PC-3 (cell line): ENCODE measurements at regions not wholly inside any gene's neighbourhood (a gene's known extent, or its start where the extent isn't known, plus 50 kb on each side); places are given as distances from the start of the nearest gene placed in this dataset.
"Not testable (repeated sequence)": the region's sequence is repeated elsewhere in the genome, so short reads cannot be mapped to it uniquely, and the experiment has no call there.

Source experiments
- ATAC-seq: fragments of 200-7000 bp; cut with Tn5 transposase; 2 replicates; pipeline ENCODE4 v1.9.1; 2020; ENCODE audit warnings: mild to moderate bottlenecking, moderate library complexity
- BruUV-seq: library from RNA; stranded (reverse); fragments of 400-500 nt; replicated peaks from 2 replicates; lab custom pipeline; 2021; lab: Mats Ljungman, UMichigan
- CTCF ChIA-PET: fragments of 300-600 bp; sonication (Branson Sonifier 250); formaldehyde crosslinking; loops from one replicate; lab custom pipeline; 2022; ENCODE audit warnings: antibody characterized with exemption; lab: Charles Lee
- POLR2A ChIA-PET: fragments of 300-600 bp; sonication (Branson Sonifier 250); formaldehyde crosslinking; loops from one replicate; lab custom pipeline; 2022; ENCODE audit warnings: antibody characterized with exemption; ENCODE audit not compliant: unreplicated experiment; lab: Charles Lee
- DNase-seq: peaks from one replicate; pipeline ENCODE4 v3.0.0-alpha.2; 2015
- H2AFZ ChIP-seq: fragments of 300-600 bp; sonication (generic); 2 replicates; pipeline ENCODE4 v1.6.0; 2016; ENCODE audit warnings: antibody characterized with exemption, low read length
- H3F3A ChIP-seq: fragments of 300-600 bp; sonication (generic); one replicate; pipeline ENCODE4 v1.6.0; 2017; ENCODE audit warnings: antibody characterized with exemption, low read length, control low read depth, mild to moderate bottlenecking; ENCODE audit not compliant: unreplicated experiment
- H3K27ac ChIP-seq: fragments of 300-600 bp; sonication (generic); 2 replicates; pipeline ENCODE4 v1.5.1; 2016; ENCODE audit warnings: mild to moderate bottlenecking, low read length
- H3K27me3 ChIP-seq: fragments of 300-600 bp; sonication (generic); 2 replicates; pipeline ENCODE4 v1.6.1; 2016; ENCODE audit warnings: low read length, mixed read lengths
- H3K36me3 ChIP-seq: fragments of 300-600 bp; sonication (generic); 2 replicates; pipeline ENCODE4 v1.6.1; 2016; ENCODE audit warnings: low read depth, mixed run types, low read length, mixed read lengths
- H3K4me1 ChIP-seq: fragments of 300-600 bp; sonication (generic); 2 replicates; pipeline ENCODE4 v1.5.1; 2016; ENCODE audit warnings: low read length; ENCODE audit not compliant: insufficient read depth
- H3K4me2 ChIP-seq: fragments of 300-600 bp; sonication (generic); 2 replicates; pipeline ENCODE4 v1.6.0; 2016; ENCODE audit warnings: low read length
- H3K4me3 ChIP-seq: fragments of 300-600 bp; sonication (generic); 2 replicates; pipeline ENCODE4 v1.5.1; 2016; ENCODE audit warnings: mild to moderate bottlenecking, low read length, mixed read lengths
- H3K79me2 ChIP-seq: fragments of 300-600 bp; sonication (generic); 2 replicates; pipeline ENCODE4 v1.6.1; 2017; ENCODE audit warnings: low read length, mixed read lengths
- H3K9ac ChIP-seq: fragments of 300-600 bp; sonication (generic); 2 replicates; pipeline ENCODE4 v1.6.0; 2016; ENCODE audit warnings: mild to moderate bottlenecking, low read length
- H3K9me2 ChIP-seq: fragments of 300-600 bp; sonication (generic); replicated peaks from 2 replicates; pipeline ENCODE4 v1.6.1; 2016; ENCODE audit warnings: mixed run types, low read length, mixed read lengths
- H3K9me3 ChIP-seq: fragments of 300-600 bp; sonication (generic); 2 replicates; pipeline ENCODE4 v1.6.1; 2016; ENCODE audit warnings: low read length, mixed read lengths
- H4K20me1 ChIP-seq: fragments of 300-600 bp; sonication (generic); 2 replicates; pipeline ENCODE4 v1.6.1; 2016; ENCODE audit warnings: low read length, mixed read lengths
- CTCF ChIP-seq: fragments of 300-600 bp; sonication (generic); conservative IDR thresholded peaks from 2 replicates; pipeline ENCODE4 v1.5.1; 2017; ENCODE audit warnings: antibody characterized with exemption, low read depth, mild to moderate bottlenecking, low read length
- EZH2 ChIP-seq: fragments of 300-600 bp; sonication (generic); IDR thresholded peaks from one replicate; pipeline ENCODE4 v1.6.1; 2017; ENCODE audit warnings: antibody characterized with exemption, mild to moderate bottlenecking, low read length; ENCODE audit not compliant: unreplicated experiment
- EZH2phosphoT487 ChIP-seq: fragments of 300-600 bp; sonication (generic); IDR thresholded peaks from 2 replicates; pipeline ENCODE4 v1.6.1; 2018; ENCODE audit warnings: mild to moderate bottlenecking, antibody characterized with exemption, low read length, borderline replicate concordance
- intact Hi-C: fragments of 100-400 bp; cut with micrococcal nuclease; formaldehyde crosslinking; loops from 2 replicates; pipeline ENCODE4 v1.9.0; 2023

DNA sequence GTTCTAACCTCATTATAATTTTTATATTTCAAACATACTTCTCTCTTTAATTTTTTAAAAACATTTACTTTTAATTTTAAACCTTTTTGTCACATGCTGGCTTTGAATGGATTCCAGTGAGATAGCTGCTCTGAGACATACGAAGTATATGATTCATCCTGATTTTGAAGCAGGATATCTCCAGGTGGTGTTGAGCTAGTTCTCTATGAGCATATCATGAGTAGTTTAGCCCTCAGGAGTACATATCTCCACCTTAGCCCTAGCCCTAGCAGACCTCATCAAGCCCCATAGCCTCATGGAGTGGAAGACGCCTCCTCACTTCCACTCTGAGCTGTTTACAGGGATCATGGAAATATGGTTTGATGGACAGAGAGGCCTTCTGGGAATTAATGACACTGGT is 183.2 kb upstream of the C21orf91 start:
- CTCF ChIA-PET = no interaction called here
- BruUV-seq = no TSS peak

DNA sequence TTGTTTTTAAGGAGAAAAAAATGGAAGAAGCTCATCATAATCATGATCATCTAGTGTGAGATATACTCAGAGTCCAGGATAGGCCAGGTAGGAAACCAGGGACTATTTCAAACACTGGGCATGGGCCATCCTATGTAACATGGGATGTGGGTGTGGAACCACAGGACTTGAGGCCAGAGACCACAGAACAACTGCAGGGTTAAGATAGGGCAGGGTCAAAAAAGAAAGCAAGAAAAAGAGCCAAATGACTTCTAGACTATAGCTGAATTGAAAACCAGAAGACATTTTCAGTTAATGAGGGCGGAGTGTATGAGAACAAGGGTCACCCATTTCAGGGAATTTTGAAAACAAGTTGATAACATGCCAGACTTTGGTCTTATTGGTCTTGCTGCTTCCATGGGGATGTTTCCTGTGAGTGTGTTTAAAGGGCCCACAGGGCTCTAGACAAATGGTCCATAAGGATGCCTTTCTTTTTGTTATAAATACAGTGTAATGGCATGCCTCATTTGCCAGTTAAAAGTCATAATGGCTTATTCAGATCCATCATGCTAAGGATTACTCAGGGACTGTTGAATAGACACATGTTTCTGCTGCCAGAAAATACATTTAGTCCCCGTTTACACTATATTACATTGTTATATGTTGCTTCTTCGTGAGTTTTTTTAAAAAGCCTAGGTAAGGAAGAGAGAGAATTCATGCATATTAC is 182.0 kb upstream of the C21orf91 start:
- ATAC-seq = no peak
- no TSS peak for BruUV-seq
- POLR2A ChIA-PET = no interaction called here

More for the DNA sequence above, 183.2 kb upstream of the C21orf91 start:
- Histone ChIP-seq H3K27ac (no peak overlapping the region), H2AFZ (no peak overlapping the region), H3K4me3 (no peak overlapping the region), H3K4me2 (no peak overlapping the region), H3K9me2 (no peaks in the 10 kb centered on the region), H4K20me1 (no peaks in the 10 kb centered on the region), H3F3A (no peaks in the 10 kb centered on the region), H3K36me3 (no peaks in the 10 kb centered on the region), H3K27me3 (no peaks in the 10 kb centered on the region), H3K79me2 (no peaks in the 10 kb centered on the region), H3K9me3 (0 out of 2 replicates have a peak, but pooled peaks cover 3% of the 10 kb centered on the region), H3K4me1 (no peaks in the 10 kb centered on the region), H3K9ac (no peak overlapping the region)
- intact Hi-C loops = no loop called here
- DNase-seq (no peak), ATAC-seq (no peak)
- TF ChIP-seq EZH2phosphoT487 = no peak
- TF ChIP-seq CTCF = no peak
- TF ChIP-seq EZH2 = no peak
- POLR2A ChIA-PET = no interaction called here

DNA sequence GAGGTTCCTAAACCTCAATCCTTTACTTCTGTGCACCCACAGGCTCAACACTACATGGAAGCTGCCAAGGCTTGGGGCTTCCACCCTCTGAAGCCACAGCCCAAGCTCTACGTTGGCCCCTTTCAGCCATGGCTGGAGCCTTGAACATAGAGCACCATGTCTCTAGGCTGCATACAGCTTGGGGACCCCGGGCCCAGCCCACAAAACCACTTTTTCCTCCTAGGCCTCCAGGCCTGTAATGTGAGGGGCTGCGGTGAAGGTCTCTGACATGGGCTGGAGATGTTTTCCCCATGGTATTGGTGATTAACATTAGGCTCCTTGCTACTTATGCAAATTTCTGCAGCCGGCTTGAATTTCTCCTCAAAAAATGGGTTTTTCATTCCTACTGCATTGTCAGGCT is 179.4 kb upstream of the C21orf91 start:
- POLR2A ChIA-PET, H3F3A ChIP-seq, H3K27me3 ChIP-seq, H3K27ac ChIP-seq, intact Hi-C loops, H3K4me2 ChIP-seq, DNase-seq, CTCF ChIA-PET, H3K9me2 ChIP-seq, BruUV-seq, H3K9ac ChIP-seq, H4K20me1 ChIP-seq, H2AFZ ChIP-seq, H3K4me1 ChIP-seq, ATAC-seq, H3K79me2 ChIP-seq, H3K4me3 ChIP-seq, H3K36me3 ChIP-seq, H3K9me3 ChIP-seq: not testable (repeated sequence)

More for the DNA sequence above, 182.0 kb upstream of the C21orf91 start:
- Histone ChIP-seq H3K4me3 (no peak overlapping the region), H3K9me2 (no peaks in the 10 kb centered on the region), H3K27me3 (no peaks in the 10 kb centered on the region), H3K4me1 (no peaks in the 10 kb centered on the region), H3K4me2 (no peak overlapping the region), H3F3A (no peaks in the 10 kb centered on the region), H3K27ac (no peak overlapping the region), H2AFZ (no peak overlapping the region), H3K9me3 (0 out of 2 replicates have a peak, but pooled peaks cover 3% of the 10 kb centered on the region), H4K20me1 (no peaks in the 10 kb centered on the region), H3K9ac (no peak overlapping the region), H3K36me3 (no peaks in the 10 kb centered on the region), H3K79me2 (no peaks in the 10 kb centered on the region)
- intact Hi-C loops = no loop called here
- CTCF ChIA-PET = no interaction called here
- DNase-seq = no peak
- no peak for TF ChIP-seq CTCF
- TF ChIP-seq EZH2phosphoT487 = no peak
- no peak for TF ChIP-seq EZH2
